GM12878 (cell line): ENCODE measurements at regions not wholly inside any gene's neighbourhood (a gene's known extent, or its start where the extent isn't known, plus 50 kb on each side); places are given as distances from the start of the nearest gene placed in this dataset.
"Not testable (repeated sequence)": the region's sequence is repeated elsewhere in the genome, so short reads cannot be mapped to it uniquely, and the experiment has no call there.

Experiments used
- CTCF ChIP-seq, 3 experiments: IDR thresholded peaks in 2 of 3; conservative IDR thresholded peaks in 1 of 3; 2 replicates each; pipeline ENCODE4 v1.5.1; 2011; ENCODE audit warnings: low read depth in 3 of 3, low read length in 3 of 3, mild to moderate bottlenecking in 3 of 3, control low read depth in 2 of 3, moderate library complexity in 2 of 3, inconsistent platforms in 1 of 3, mixed read lengths in 1 of 3; ENCODE audit not compliant: control insufficient read depth in 2 of 3, insufficient read depth in 1 of 3; ENCODE audit errors: extremely low read depth in 1 of 3
- RAD21 ChIP-seq: IDR thresholded peaks from 2 replicates; pipeline ENCODE4 v1.6.1; 2011; ENCODE audit warnings: mild to moderate bottlenecking, low read depth, low read length, moderate library complexity; ENCODE audit not compliant: insufficient read depth
- RUNX3 ChIP-seq: IDR thresholded peaks from 2 replicates; pipeline ENCODE4 v1.6.1; 2012; ENCODE audit warnings: low read length, inconsistent platforms

- TF ChIP-seq CTCF (IDR thresholded peaks at IDR 0.05 in 2 of 3, conservative IDR thresholded peaks at IDR 0.05 in 1 of 3; ENCODE audit: control insufficient read depth in 2 of 3, extremely low read depth in 1 of 3, insufficient read depth in 1 of 3, low read depth in 3 of 3, low read length in 3 of 3); RAD21; RUNX3: not testable (repeated sequence)
Measured at GRCh38 chr7:67328257-67328656, 331.6 kb downstream of the TYW1 start.
